Activated CD8-positive, alpha-beta memory T cell treated with anti-CD3 and anti-CD28 coated beads, Interleukin-2, amount 50 U/mL, for 48 hours (primary cell): ENCODE measurements at regions not wholly inside any gene's neighbourhood (a gene's known extent, or its start where the extent isn't known, plus 50 kb on each side); places are given as distances from the start of the nearest gene placed in this dataset.

Experiments
- DNase-seq: peaks from one replicate; pipeline ENCODE4 v3.0.0-alpha.2; 2020

DNA sequence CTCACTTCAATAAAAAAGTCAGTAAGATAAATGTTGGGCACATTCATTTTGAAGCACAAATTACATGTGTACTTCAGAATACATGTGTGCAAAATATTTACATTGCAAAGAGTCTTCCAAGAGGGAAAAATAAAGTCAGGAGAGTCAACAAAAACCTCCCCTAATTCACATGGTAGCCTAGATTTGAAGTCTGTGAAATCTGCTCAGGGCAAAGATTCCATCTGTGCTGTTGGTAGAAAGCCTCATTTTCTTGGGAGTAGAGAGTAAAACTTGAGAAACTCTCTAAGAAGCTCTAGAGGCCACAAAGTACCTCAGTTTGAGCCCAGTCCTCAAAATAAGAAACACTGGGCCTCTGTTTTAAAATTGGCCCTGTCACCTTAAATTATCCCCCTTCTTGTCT, 303.4 kb downstream of the RAB28 start:
- DNase-seq = no peak

GRCh38 chr4:13178621-13179020, 305.5 kb downstream of the RAB28 start:
- no peak for DNase-seq

- no peak for DNase-seq
Measured at GRCh38 chr4:13176741-13177142, 307.4 kb downstream of the RAB28 start.

DNA sequence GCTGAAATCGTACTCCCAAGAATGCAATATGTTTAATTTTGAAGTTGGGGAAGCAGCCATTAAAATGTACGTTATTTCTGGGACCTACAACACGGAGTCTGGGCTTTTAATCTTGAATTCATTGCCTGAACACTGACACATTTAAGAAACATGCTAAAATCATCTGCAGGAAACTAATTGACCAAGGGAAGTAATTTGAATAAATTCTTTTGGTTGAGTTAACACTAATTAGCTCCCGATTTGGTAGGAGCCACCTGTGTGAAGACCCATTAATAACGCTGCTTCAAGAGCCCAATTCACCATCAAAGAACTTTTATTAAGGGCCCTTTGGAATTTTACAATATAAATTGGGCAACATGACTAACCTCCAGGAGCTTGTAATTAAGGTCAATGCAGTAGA, 309.2 kb downstream of the RAB28 start:
- DNase-seq = no peak

DNA sequence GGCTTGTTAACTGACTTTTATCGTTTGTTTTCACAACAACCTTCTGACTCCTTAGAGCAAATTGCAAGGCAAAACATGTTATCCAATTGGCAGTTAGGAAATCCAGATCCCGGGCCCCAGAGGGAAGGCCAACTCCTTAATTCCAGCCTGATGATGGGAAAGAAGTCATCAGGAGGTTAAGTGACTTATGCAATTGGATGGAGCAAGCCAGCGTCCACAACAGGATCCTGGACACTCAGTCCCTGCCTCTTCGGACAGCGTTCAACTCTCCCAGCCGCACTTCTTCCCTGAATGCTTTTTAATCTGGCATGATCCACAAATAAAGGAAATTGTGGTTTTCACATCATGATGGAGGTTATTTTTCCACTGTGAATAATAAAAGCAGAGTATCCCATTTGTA, 310.1 kb downstream of the RAB28 start:
- DNase-seq = no peak

DNA sequence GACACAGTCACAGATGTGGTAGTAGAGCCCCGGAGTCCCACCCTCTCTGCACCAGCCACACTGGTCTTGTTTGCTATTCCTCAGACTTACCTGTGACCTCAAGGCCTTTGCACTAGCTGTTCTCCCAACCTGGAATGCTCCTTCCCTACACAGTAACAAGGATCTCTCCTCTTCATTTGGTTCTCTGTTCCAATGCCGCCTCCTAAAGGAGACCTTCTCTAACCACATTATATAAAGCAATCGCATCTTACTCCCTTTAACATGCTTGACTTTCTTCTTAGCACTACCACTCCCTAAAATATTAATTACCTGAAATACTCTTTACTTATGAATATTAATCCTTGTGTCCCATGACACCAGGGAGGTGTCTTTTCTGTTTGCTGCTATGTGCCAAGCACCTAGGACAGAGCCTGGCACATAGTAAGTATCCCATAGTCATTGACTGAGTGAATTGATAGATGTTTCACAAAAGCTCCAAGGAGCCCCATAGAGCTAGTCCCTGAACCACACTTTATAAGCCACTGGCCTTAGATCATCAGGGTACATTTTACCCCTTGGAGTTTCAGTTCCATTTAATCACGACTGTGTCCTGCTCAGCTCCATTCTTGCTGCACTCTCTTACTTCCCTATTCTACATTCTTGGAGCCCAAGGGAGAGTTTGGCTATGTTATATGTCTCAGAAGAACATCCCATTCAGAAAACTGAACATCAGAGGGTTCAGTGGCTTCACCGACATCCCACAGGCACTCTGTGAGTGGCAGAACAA, 312.7 kb downstream of the RAB28 start:
- no peak for DNase-seq

DNA sequence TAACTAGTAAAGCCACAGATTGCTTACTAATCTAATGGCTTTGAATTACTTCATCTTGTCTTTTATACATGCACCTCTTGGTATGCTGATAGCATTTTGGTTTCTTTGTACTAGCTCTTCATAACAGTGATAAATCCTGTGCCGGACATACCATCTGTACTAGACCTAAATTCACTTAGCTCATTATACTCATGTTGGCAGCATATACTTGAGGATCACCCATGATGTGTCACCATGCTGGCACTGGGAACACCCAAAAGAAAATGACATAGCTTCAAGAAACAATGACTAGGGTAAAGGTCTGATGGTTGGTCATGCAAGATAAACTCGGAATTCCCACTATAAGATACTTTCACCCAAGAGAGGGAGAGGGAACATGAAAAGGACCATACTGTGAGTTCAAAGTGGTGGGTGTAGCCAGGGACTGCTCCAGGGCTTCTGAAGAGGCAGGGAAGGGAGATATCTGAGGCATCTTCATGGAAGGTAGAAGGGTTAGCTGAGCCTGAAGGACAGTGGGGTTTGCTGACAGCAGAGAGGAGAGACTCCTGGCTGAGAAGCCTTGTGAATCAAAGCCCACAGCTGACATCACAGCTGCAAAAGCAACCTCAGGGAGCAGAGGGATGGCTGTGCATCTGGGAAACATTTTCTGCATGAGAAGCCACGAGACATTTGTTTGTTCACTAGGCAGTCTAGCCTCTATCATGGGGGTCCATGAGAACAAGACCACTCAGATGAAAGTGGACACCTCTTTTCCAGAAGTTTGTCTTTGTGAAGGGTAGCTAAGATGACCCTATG, 314.2 kb downstream of the RAB28 start:
- no peak for DNase-seq

GRCh38 chr4:13168326-13168725, 315.8 kb downstream of the RAB28 start:
- DNase-seq = no peak

- DNase-seq = no peak
Measured at GRCh38 chr4:13166214-13166613, 317.9 kb downstream of the RAB28 start.

DNA sequence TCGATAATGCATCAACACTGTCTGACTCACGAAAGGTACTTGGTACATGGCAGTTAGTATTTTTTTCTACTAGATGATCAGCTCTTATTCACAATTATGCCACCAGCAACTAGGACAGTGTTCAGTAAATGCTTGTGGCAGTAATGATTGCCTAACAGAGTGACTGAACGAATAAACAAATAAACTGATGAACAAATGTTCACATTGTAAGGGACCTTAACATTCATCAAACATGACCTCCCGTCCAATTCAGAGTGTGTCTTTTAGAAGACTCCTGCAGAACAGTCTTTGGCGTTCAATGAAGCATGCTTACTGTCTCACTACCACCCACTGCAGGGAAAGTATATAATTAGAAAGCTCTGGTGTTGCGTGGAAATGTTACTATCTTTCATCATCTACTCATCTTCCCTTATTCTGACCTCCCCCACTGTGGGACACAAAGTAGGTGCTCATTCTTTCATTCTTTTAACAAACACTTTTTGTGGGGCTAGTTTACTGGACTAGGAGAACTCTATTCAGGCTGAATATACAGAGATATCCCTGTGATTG, 319.3 kb downstream of the RAB28 start:
- DNase-seq = no peak

GRCh38 chr4:13162886-13163285, 321.3 kb downstream of the RAB28 start:
- no peak for DNase-seq

DNA sequence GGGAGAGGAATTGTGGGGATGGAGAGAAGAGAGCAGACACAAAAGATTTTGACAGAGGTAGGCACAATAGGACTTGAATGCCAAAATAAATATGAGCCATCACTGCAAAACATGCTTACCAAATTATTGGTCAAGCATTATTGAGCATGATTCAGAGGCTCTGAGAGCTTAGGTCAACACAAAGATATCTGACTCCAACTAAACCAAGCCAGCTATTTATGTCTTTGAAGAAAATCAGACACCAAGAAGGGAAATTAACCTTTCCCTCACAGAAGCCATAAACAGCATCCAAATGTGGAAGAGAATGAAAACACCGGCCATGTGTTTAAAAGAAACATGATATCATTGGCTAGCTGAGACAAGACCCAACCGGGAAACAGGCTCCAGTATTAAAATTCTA, 323.2 kb downstream of the RAB28 start:
- no peak for DNase-seq

DNA sequence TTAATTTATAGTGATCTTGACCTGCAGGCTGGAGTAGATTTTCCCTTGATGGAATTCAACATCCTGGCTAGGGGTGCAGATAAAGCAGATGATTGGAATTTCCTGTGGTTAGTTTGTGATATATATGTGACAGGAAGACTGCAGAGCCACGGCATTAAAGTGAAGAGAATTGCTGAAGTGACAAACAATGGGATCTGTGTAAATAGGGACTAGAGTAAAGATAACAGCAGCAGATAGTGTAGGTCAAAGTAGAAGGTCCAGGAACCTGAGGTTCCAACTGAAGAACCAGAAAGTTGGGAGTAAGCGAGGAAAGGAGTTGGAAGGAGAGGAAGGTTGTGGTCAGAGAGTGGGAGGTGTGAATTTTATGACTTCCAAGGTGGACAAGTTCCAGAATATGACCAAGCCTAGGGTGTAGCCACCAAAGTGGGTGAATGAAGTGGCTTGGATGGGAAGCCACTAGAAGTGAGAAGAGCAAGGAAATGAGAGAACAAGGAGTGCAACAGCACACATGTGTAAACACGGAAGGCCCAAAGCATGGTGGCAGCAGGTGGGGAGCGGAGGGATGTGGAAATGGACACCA, 325.0 kb downstream of the RAB28 start:
- DNase-seq = no peak

DNA sequence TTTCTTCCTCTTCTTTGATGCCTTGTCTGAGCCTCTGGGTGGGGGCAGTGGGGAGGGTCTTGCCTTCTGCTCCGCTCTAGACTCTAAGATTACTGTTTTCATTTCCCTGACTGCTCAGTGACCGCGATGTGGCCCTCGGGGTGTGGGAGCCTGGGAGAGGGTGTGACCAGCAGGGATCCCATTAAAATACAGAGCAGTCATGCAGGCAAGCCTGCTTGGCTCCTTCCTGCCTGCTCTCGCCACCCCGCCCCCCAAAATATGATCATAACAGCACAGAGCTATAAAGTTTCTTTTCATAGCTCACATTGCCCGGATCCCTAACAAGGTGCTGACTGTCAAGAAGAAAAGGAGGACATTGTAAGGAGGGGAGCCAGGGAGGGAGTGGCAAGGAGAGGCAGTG, 332.9 kb downstream of the RAB28 start:
- DNase-seq = no peak

DNA sequence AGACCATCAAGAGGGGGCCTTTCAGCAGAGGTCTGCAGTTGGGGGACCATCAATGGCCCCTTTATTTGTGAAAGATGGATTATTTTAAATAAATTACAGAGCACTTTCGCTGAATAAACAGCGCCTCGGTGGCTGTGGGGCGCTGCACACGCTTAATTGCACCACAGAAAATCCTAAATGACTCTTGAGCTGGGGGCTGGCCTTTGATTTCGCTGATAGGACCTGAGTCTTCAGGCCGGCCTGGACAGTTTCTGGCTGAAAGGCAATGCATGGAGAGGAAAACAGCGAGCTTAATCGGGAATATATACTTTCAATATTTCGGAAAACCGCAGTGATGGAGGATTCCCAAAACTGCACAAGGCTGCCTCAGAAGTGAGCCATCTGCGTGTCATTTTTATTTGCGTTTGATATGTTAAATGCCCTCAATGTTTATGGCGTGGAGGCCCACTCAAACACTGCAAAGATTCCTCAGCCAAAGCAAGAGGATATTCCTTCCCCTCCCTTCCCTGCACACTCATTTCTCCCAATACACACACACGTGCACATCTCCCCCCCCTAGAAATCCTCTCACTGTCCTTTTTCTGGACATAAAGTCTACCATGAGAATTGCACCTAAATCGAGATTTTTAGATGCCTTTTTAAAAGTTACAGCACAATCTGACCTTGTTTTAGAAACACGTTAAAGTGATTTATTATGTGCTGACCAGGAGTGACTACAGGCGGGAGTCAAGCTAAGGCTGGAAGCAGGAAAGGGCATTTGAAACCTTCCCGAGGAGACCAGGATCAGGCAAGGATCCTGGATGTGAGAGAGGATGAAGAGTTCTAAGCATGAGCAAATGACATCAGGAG, 340.7 kb downstream of the RAB28 start:
- DNase-seq = no peak

- no peak for DNase-seq
Measured at GRCh38 chr4:13142726-13143125, 341.4 kb downstream of the RAB28 start.

DNA sequence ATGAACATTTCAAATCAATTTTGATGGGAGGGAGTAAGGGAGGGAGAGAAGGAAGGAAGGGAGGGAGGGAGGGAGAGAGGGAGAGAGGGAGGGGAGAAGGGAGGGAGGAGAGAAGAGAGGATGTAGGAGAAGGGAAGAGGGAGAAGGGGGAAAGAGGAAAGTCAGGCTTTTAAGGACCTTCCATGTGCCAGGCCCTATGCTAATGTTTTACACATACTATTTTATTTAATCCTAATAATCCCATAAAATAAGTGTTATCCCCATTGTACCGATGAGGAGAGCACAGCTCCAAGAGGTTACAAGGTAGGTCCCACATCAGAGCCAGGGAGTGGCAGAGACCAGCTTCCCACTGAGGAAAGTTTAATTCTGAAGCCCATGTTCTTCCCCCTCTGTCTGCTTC, 341.9 kb downstream of the RAB28 start:
- no peak for DNase-seq

DNA sequence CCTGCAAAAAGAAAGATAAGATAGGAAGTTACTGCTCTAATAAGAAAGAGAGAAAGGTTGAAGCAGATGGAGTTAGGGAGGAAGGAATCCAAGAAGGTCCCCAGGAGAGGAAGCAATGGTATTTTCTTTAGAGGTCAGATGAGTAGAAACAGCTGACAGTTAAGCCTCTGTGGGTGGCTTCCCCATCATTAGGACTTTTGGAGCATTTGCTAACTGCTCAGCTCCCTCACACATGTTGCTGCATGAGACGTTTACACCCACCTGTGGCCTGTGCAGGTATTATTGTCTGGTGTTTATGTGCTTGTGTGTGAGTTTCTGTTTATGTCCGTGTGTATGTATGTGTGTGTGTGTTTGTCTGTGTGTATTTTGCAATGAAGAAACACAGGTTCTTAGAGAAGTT, 346.8 kb downstream of the RAB28 start:
- DNase-seq = no peak

- no peak for DNase-seq
Measured at GRCh38 chr4:13133700-13134099, 350.4 kb downstream of the RAB28 start.

DNA sequence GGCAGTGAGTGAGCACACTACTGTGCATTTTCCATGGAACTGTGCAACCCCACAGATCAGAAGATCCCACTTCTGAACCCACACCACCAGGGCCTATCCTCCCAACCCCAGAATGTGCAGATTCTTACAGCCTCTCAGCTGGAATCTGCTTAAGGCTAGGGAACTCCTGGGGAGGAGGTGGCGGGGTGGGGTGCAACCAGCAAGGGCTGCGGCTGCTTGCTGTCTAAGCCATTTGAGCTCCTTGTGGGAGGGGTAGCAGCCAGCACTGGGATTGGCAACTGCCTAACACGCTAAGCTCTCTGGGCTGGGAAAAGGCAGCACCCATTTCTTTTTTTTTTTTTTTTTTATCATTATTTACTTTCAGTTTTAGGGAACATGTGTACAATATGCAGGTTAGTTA, 353.3 kb downstream of the RAB28 start:
- no peak for DNase-seq

GRCh38 chr4:13129095-13129494, 355.0 kb downstream of the RAB28 start:
- DNase-seq = no peak

- no peak for DNase-seq
Measured at GRCh38 chr4:13126976-13127910, 356.9 kb downstream of the RAB28 start.
